ENCODE measurements at regions not wholly inside any gene's neighbourhood (a gene's known extent, or its start where the extent isn't known, plus 50 kb on each side); places are given as distances from the start of the nearest gene placed in this dataset.

DNA sequence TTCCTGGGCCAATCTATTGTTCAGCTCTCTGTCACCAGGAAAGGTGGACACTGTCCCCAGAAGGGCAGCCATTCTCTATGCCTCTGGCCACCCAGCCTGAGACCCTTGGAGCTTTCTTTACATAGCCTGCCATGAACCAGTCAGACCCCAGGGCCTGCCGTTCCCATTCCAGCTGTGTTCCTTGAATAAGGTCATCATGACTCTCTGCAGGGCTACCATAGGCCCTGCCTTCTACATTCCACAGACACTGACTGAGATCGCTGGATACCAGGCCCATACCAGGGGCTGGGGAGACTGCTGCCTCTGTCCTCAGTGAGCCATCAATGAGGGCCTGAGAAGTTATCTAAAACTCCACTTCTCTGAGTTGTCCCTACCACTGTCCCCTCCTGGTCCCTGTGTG, 75.5 kb downstream of the SYNE3 start:
- TF ChIP-seq CTCF (IDR thresholded peaks at IDR 0.05): no peak
- H3K36me3 ChIP-seq (ENCODE audit: control insufficient read depth, insufficient read depth, low read length): no peaks in the 10 kb centered on the region

DNA sequence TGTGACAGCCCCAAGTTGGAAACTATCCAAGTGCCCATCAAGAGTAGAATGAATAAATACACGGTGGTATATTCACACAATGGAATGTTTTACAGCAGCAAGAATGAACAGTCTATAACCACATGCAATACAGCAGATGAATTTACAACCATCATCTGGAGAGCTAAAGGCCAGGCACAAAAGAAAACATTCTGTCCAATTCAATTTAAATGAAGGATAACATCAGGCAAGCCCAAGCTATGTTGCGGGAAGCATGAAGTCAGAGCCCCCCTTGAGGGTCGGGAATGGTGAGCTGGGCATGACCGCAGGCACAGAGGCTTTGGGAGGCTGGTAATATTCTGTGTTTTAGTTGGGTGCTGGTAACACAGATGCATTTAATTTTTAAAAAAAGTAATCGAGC, 76.0 kb downstream of the SYNE3 start:
- Histone ChIP-seq H3K9me3 (ENCODE audit: control insufficient read depth, low read length) (no peaks in the 10 kb centered on the region), H3K36me3 (ENCODE audit: control insufficient read depth, insufficient read depth, low read length) (no peaks in the 10 kb centered on the region), H3K9ac (no peak overlapping the region), H2AFZ (no peak overlapping the region), H3K4me3 (ENCODE audit: low read depth, low read length) (no peak overlapping the region), H3K79me2 (no peaks in the 10 kb centered on the region), H3K4me1 (no peaks in the 10 kb centered on the region), H3K4me2 (ENCODE audit: low read length) (no peak overlapping the region), H3K27ac (no peak overlapping the region), H3K27me3 (ENCODE audit: control insufficient read depth, insufficient read depth, low read length) (no peaks in the 10 kb centered on the region)
- TF ChIP-seq CTCF (IDR thresholded peaks at IDR 0.05): no peak

More for the DNA sequence above, 75.5 kb downstream of the SYNE3 start:
- no peak overlapping the region for H3K4me2 ChIP-seq (ENCODE audit: low read length)
- H3K4me1 ChIP-seq: no peaks in the 10 kb centered on the region
- H3K27ac ChIP-seq: no peak overlapping the region
- no peaks in the 10 kb centered on the region for H3K27me3 ChIP-seq (ENCODE audit: control insufficient read depth, insufficient read depth, low read length)
- H3K9ac ChIP-seq: no peak overlapping the region
- H3K79me2 ChIP-seq: no peaks in the 10 kb centered on the region
- H3K4me3 ChIP-seq (ENCODE audit: low read depth, low read length): no peak overlapping the region
- no peak overlapping the region for H2AFZ ChIP-seq
- no peaks in the 10 kb centered on the region for H3K9me3 ChIP-seq (ENCODE audit: control insufficient read depth, low read length)

GRCh38 chr14:95439881-95440280, 76.6 kb downstream of the SYNE3 start:
- Histone ChIP-seq H3K4me3 (ENCODE audit: low read depth, low read length) (no peak overlapping the region), H3K9me3 (ENCODE audit: control insufficient read depth, low read length) (no peaks in the 10 kb centered on the region), H3K27ac (no peak overlapping the region), H3K27me3 (ENCODE audit: control insufficient read depth, insufficient read depth, low read length) (no peaks in the 10 kb centered on the region), H3K79me2 (no peaks in the 10 kb centered on the region), H2AFZ (no peak overlapping the region), H3K36me3 (ENCODE audit: control insufficient read depth, insufficient read depth, low read length) (no peaks in the 10 kb centered on the region), H3K4me2 (ENCODE audit: low read length) (no peak overlapping the region), H3K9ac (no peak overlapping the region), H3K4me1 (no peaks in the 10 kb centered on the region)
- no peak for TF ChIP-seq CTCF (IDR thresholded peaks at IDR 0.05)

DNA sequence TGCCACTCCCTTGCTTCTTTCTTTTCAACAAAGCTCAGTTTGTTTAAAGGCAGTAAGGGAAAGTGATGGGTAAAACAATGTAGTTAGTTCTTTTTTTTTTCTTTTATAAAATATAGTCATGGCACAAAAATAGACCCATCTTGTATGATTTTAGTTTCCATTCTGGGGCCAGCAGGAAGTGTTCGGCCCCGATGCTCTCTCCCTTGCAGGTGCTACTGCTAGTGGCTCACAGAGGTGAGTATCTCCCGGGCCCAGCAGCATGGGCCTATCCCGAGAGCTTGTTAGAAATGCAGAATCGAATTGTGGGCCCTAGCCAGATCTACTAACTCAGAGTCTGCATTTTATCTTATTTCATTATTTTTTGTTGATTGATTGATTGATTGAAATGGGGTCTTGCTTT, 78.7 kb downstream of the SYNE3 start:
- no peak overlapping the region for H3K4me2 ChIP-seq (ENCODE audit: low read length)
- no peak overlapping the region for H3K4me3 ChIP-seq (ENCODE audit: low read depth, low read length)
- H3K79me2 ChIP-seq: no peaks in the 10 kb centered on the region
- no peaks in the 10 kb centered on the region for H3K4me1 ChIP-seq
- no peaks in the 10 kb centered on the region for H3K9me3 ChIP-seq (ENCODE audit: control insufficient read depth, low read length)
- no peak overlapping the region for H2AFZ ChIP-seq
- H3K27me3 ChIP-seq (ENCODE audit: control insufficient read depth, insufficient read depth, low read length): no peaks in the 10 kb centered on the region
- H3K36me3 ChIP-seq (ENCODE audit: control insufficient read depth, insufficient read depth, low read length): no peaks in the 10 kb centered on the region
- H3K9ac ChIP-seq: no peak overlapping the region
- H3K27ac ChIP-seq: no peak overlapping the region
- TF ChIP-seq CTCF (IDR thresholded peaks at IDR 0.05): no peak

DNA sequence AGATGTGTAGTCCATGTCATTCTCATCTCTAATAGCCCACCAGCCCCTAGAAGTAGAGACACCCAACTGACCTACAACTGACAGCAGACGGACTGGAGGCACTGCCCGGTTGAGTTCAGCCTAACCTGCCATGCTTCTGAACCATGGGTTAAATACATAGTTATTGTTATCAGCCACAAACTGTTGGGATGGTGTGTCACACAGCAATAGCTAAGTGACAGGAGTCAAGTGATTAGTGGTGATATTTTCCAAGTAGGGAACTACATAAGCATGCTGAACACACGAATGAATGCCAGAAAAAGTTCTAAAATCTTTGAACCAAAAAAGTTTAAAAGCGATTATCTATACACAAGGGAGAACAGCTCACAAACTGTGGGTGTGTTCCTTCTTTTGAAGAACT, 80.1 kb downstream of the SYNE3 start:
- H3K27me3 ChIP-seq (ENCODE audit: control insufficient read depth, insufficient read depth, low read length): no peaks in the 10 kb centered on the region
- TF ChIP-seq CTCF (IDR thresholded peaks at IDR 0.05): no peak
- H3K36me3 ChIP-seq (ENCODE audit: control insufficient read depth, insufficient read depth, low read length): no peaks in the 10 kb centered on the region
- no peak overlapping the region for H3K27ac ChIP-seq
- no peaks in the 10 kb centered on the region for H3K79me2 ChIP-seq
- H3K4me1 ChIP-seq: no peaks in the 10 kb centered on the region
- H3K4me3 ChIP-seq (ENCODE audit: low read depth, low read length): no peak overlapping the region
- H3K4me2 ChIP-seq (ENCODE audit: low read length): no peak overlapping the region
- H3K9me3 ChIP-seq (ENCODE audit: control insufficient read depth, low read length): no peaks in the 10 kb centered on the region
- no peak overlapping the region for H2AFZ ChIP-seq
- H3K9ac ChIP-seq: no peak overlapping the region
